Gastroesophageal sphincter (tissue), 4 donors: ENCODE measurements at regions not wholly inside any gene's neighbourhood (a gene's known extent, or its start where the extent isn't known, plus 50 kb on each side); places are given as distances from the start of the nearest gene placed in this dataset.
A peak's percentile ranks its signal among the peaks of the same experiment; 100 is the strongest.

Experiments
- ATAC-seq: fragments of 150-250 bp; one replicate; pipeline ENCODE4 v1.9.1; 2016; ENCODE audit warnings: mild to moderate bottlenecking, moderate library complexity
- H3K27ac ChIP-seq, 4 donors: fragments of 200-600 bp; sonication (generic) in 3 of 4; 1 replicate in 3 of 4; 2 replicates in 1 of 4; pipeline ENCODE4 v1.5.1; 2016 to 2019
- H3K27me3 ChIP-seq: fragments of 200-600 bp; sonication (generic); one replicate; pipeline ENCODE4 v1.5.1; 2019
- H3K36me3 ChIP-seq, 2 donors: fragments of 200-600 bp; sonication (generic); one replicate each; pipeline ENCODE4 v1.5.1; 2019; ENCODE audit warnings: control low read depth in 1 of 2
- H3K4me1 ChIP-seq, 3 donors: fragments of 200-600 bp; sonication (generic); 1 replicate in 2 of 3; 2 replicates in 1 of 3; pipeline ENCODE4 v1.5.1; 2016 to 2019; ENCODE audit warnings: control low read depth in 2 of 3
- H3K4me3 ChIP-seq, 2 donors: fragments of 200-600 bp; sonication (generic); one replicate each; pipeline ENCODE4 v1.5.1; 2019; ENCODE audit warnings: mild to moderate bottlenecking in 1 of 2, moderate library complexity in 1 of 2
- H3K9me3 ChIP-seq, 3 donors: fragments of 200-600 bp; sonication (generic); one replicate each; pipeline ENCODE4 v1.5.1; 2017 to 2019; ENCODE audit warnings: control low read depth in 2 of 3
- CTCF ChIP-seq, 4 experiments: fragments of 200-600 bp in 2 of 4; fragments of 450-650 bp in 2 of 4; sonication (generic) in 1 of 4; IDR thresholded peaks; one replicate each; pipeline ENCODE4 v1.5.1; 2017 to 2019; ENCODE audit warnings: antibody characterized with exemption in 4 of 4, mild to moderate bottlenecking in 2 of 4, moderate library complexity in 2 of 4
- EP300 ChIP-seq: sonication (generic); formaldehyde crosslinking; IDR thresholded peaks from one replicate; pipeline ENCODE4 v1.6.1; 2017; ENCODE audit warnings: antibody characterized with exemption, mild to moderate bottlenecking
- POLR2A ChIP-seq, 2 donors: fragments of 450-650 bp; IDR thresholded peaks; one replicate each; pipeline ENCODE4 v1.6.1; 2017; ENCODE audit warnings: antibody characterized with exemption in 2 of 2, mild to moderate bottlenecking in 2 of 2, moderate library complexity in 1 of 2
- POLR2AphosphoS5 ChIP-seq: sonication (generic); formaldehyde crosslinking; IDR thresholded peaks from one replicate; pipeline ENCODE4 v1.6.1; 2017; ENCODE audit warnings: antibody characterized with exemption
- WGBS, 2 donors: methylation state at CpG; one replicate each; pipeline ENCODE4 v1.1.5; 2018; ENCODE audit warnings: low coverage in 1 of 2; 5-methylcytosine and 5-hydroxymethylcytosine counted together

GRCh38 chr3:13932578-13933295 is 52.9 kb upstream of the WNT7A start:
- TF ChIP-seq POLR2AphosphoS5, result no peak
- no peak for TF ChIP-seq POLR2A (IDR thresholded peaks at IDR 0.05)
- no peak for TF ChIP-seq EP300
- TF ChIP-seq CTCF (IDR thresholded peaks at IDR 0.05), result no peak
- Histone ChIP-seq H3K9me3 (peaks cover 0 to 61% (median 0%) of the 10 kb centered on the region in 3 donors), H3K36me3 (no peaks in the 10 kb centered on the region), H3K27me3 (peaks cover 30% of the 10 kb centered on the region), H3K27ac (peak overlapping the region in 1 of 4 donors; percentile 4), H3K4me1 (no peaks in the 10 kb centered on the region), H3K4me3 (peak overlapping the region; percentile 2 to 49)
- ATAC-seq, result no peak
- WGBS, 2 donors, result 14 to 15% methylated on average over 4 to 12 of the region's 70 CpGs

GRCh38 chr3:13931172-13931571 is 51.3 kb upstream of the WNT7A start:
- ATAC-seq, result no peak
- Histone ChIP-seq H3K27ac (no peak overlapping the region), H3K27me3 (peaks cover 30% of the 10 kb centered on the region), H3K36me3 (peaks cover 0 to 7% of the 10 kb centered on the region in 2 donors), H3K4me3 (no peak overlapping the region), H3K9me3 (peaks cover 0 to 72% (median 0%) of the 10 kb centered on the region in 3 donors), H3K4me1 (no peaks in the 10 kb centered on the region)
- TF ChIP-seq EP300, result no peak
- TF ChIP-seq POLR2AphosphoS5, result no peak
- no peak for TF ChIP-seq POLR2A (IDR thresholded peaks at IDR 0.05)
- TF ChIP-seq CTCF (IDR thresholded peaks at IDR 0.05), result no peak
- WGBS, 2 donors, result 89 to 95% methylated on average over 4 of the region's 4 CpGs
